ENCODE measurements at regions not wholly inside any gene's neighbourhood (a gene's known extent, or its start where the extent isn't known, plus 50 kb on each side); places are given as distances from the start of the nearest gene placed in this dataset.

DNA sequence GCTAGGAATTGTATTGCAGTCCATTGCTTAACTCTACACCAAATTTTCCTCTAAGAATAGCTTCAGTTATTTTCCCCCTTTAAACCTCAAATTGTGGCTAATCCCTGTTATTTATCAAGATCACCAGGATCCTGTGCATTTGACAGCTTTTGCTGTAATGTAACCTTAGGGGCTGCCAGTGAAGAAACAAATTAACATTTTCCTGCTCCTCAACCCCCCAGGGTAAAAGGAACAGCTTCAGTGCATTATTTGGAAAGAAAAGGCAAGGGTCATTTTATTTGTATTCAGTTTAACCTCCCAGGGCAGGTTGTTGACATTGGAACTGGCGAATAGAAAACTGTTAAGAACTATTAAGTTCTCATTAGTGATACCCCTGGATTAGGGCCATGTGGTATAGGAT, 57.0 kb downstream of the PCDH20 start:
- intact Hi-C loops (cut with DNase I): no loop called here
- WGBS: 69% methylated on average over 1 of the region's 1 CpG

GRCh38 chr13:61350341-61350740, 65.3 kb downstream of the PCDH20 start:
- Histone ChIP-seq H3K4me1 (ENCODE audit: control insufficient read depth, insufficient read depth, low read length) (no peaks in the 10 kb centered on the region), H3K4me3 (ENCODE audit: low read length) (no peak overlapping the region), H3K27ac (ENCODE audit: low read length) (no peak overlapping the region), H3K9me3 (ENCODE audit: control insufficient read depth, low read length) (no peaks in the 10 kb centered on the region), H3K27me3 (ENCODE audit: control insufficient read depth, insufficient read depth) (no peaks in the 10 kb centered on the region)
- ATAC-seq (no peak), DNase-seq (no peak)
- WGBS: 82% methylated on average over 5 of the region's 5 CpGs
- intact Hi-C loops (cut with DNase I): no loop called here

More for the DNA sequence above, 57.0 kb downstream of the PCDH20 start:
- DNase-seq (no peak), ATAC-seq (no peak)
- Histone ChIP-seq H3K4me3 (ENCODE audit: low read length) (no peak overlapping the region), H3K4me1 (ENCODE audit: control insufficient read depth, insufficient read depth, low read length) (no peaks in the 10 kb centered on the region), H3K27ac (ENCODE audit: low read length) (no peak overlapping the region), H3K9me3 (ENCODE audit: control insufficient read depth, low read length) (no peaks in the 10 kb centered on the region), H3K27me3 (ENCODE audit: control insufficient read depth, insufficient read depth) (no peaks in the 10 kb centered on the region)

DNA sequence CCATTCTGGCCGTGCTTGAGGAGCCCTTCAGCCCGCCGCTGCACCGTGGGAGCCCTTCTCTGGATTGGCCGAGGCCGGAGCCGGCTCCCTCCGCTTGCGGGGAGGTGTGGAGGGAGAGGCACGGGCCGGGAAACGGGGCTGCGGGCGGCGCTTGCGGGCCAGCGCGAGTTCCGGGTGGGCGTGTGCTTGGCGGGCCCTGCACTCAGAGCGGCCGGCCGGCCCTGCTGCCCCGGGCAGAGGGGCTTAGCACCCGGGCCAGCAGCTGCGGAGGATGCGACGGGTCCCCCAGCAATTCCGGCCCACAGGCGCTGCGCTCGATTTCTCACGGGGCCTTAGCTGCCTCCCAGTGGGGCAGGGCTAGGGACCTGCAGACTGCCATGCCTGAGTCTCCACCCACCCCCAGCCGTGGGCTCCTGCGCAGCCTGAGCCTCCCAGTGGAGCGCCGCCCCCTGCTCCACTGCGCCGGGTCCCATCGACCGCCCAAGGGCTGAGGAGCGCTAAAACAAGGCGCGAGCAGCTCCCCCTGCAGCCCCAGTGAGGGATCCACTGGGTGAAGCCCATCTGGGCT, 76.5 kb downstream of the PCDH20 start:
- H3K4me3 ChIP-seq (ENCODE audit: low read length): no peak overlapping the region
- H3K27me3 ChIP-seq (ENCODE audit: control insufficient read depth, insufficient read depth): no peaks in the 10 kb centered on the region
- ATAC-seq: no peak
- 81% methylated on average over 45 of the region's 45 CpGs for WGBS
- H3K9me3 ChIP-seq (ENCODE audit: control insufficient read depth, low read length): no peaks in the 10 kb centered on the region
- H3K4me1 ChIP-seq (ENCODE audit: control insufficient read depth, insufficient read depth, low read length): no peaks in the 10 kb centered on the region
- H3K27ac ChIP-seq (ENCODE audit: low read length): no peak overlapping the region
- intact Hi-C loops (cut with DNase I): no loop called here
- peak in 1 of 3 donors; percentile 46 for DNase-seq

DNA sequence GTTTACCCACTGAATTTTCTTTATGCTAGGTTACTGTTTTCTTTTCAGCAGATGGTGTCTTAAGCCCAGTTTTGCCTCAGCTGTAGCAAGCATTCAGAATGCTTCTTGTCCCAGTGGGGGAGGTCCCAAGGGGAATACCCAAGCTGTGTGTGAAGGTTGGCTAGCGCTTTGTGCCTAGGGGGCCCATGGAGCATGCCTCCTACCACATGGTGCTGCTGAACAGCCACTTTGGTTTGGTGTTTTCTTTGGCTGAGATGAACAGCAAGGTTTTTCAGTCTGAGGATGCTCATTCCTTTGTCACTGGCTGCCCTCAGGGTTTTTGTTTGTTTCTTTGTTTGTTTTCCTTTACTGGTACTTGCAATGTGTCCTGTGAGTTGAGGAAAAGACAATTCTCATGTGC, 99.0 kb downstream of the PCDH20 start:
- no peaks in the 10 kb centered on the region for H3K4me1 ChIP-seq (ENCODE audit: control insufficient read depth, insufficient read depth, low read length)
- intact Hi-C loops (cut with DNase I): no loop called here
- no peaks in the 10 kb centered on the region for H3K27me3 ChIP-seq (ENCODE audit: control insufficient read depth, insufficient read depth)
- no peak overlapping the region for H3K27ac ChIP-seq (ENCODE audit: low read length)
- H3K9me3 ChIP-seq (ENCODE audit: control insufficient read depth, low read length): no peaks in the 10 kb centered on the region
- ATAC-seq: no peak
- 74% methylated on average over 1 of the region's 1 CpG for WGBS
- no peak overlapping the region for H3K4me3 ChIP-seq (ENCODE audit: low read length)
- DNase-seq: no peak

DNA sequence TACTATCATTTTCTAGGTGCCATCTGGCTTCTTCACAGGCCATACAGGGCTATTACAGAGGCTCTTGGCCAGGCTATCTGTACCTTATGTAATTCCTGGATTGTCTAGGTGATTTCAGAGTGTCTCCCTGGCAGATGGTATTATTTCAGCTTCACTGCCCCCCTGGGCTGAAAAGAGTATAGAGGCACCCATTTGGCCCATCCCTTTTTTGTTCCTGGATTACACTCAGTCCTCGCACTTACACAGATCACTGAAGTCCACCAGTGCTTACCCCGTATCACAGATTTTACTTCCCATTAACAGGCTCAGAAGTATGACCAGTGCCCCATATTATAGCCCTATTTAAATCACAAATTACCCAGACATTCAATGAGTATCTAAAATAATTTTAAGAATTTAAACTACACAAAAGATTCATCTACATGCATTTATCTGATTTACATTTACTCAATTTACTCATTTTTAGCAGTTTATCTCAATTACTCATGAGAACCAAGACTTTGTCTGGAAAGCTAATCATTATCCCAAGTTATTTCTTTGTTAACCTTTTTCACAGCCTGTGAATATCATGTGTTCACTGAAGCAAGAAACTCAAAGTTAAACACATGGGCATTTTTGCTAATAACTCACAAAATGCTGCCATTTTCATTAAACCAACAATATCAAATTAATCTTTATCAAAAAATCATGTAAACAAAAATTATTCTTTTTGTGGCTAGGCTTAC, 121.0 kb downstream of the PCDH20 start:
- H3K4me1 ChIP-seq (ENCODE audit: control insufficient read depth, insufficient read depth, low read length): no peaks in the 10 kb centered on the region
- WGBS: 94% methylated on average over 2 of the region's 2 CpGs
- no peaks in the 10 kb centered on the region for H3K9me3 ChIP-seq (ENCODE audit: control insufficient read depth, low read length)
- DNase-seq (no peak), ATAC-seq (no peak)
- H3K4me3 ChIP-seq (ENCODE audit: low read length): no peak overlapping the region
- intact Hi-C loops (cut with DNase I): no loop called here
- H3K27me3 ChIP-seq (ENCODE audit: control insufficient read depth, insufficient read depth): no peaks in the 10 kb centered on the region
- no peak overlapping the region for H3K27ac ChIP-seq (ENCODE audit: low read length)

DNA sequence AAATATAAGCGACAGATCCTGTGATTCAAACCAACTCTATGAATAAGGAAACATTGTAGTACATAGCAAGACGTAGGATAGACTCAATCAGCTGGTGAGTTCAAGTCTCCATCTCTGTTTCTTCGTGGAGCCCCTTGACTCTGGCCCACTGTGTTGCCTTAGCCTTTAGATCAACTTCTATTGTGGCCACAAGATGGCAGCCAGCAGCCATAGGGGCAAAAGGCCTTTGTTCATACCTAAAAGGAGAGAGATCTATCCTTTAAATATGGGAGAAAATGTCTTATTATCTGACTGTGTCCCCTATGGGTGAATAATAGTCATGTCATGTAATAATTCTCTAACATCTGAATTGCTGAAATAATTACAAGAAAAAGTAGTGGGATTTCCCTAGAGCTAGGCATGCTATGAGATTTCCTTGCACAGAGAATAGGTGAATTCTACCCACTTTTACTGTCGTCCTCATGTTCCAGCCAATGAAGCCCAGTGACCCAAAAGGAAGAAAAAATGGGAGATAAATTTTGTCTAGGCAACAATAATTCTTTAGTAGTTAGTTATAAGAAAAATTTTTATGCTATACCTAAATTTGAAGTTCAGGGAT, 129.4 kb downstream of the PCDH20 start:
- no peaks in the 10 kb centered on the region for H3K9me3 ChIP-seq (ENCODE audit: control insufficient read depth, low read length)
- no peak overlapping the region for H3K4me3 ChIP-seq (ENCODE audit: low read length)
- intact Hi-C loops (cut with DNase I): no loop called here
- 73% methylated on average over 4 of the region's 4 CpGs for WGBS
- H3K27ac ChIP-seq (ENCODE audit: low read length): no peak overlapping the region
- DNase-seq (peak in 1 of 3 donors; percentile 10), ATAC-seq (no peak)
- no peaks in the 10 kb centered on the region for H3K27me3 ChIP-seq (ENCODE audit: control insufficient read depth, insufficient read depth)
- H3K4me1 ChIP-seq (ENCODE audit: control insufficient read depth, insufficient read depth, low read length): no peaks in the 10 kb centered on the region

- Histone ChIP-seq H3K27ac (ENCODE audit: low read length) (no peak overlapping the region), H3K27me3 (ENCODE audit: control insufficient read depth, insufficient read depth) (no peaks in the 10 kb centered on the region), H3K9me3 (ENCODE audit: control insufficient read depth, low read length) (no peaks in the 10 kb centered on the region), H3K4me3 (ENCODE audit: low read length) (no peak overlapping the region), H3K4me1 (ENCODE audit: control insufficient read depth, insufficient read depth, low read length) (no peaks in the 10 kb centered on the region)
- intact Hi-C loops (cut with DNase I): no loop called here
- WGBS: 73% methylated on average over 5 of the region's 5 CpGs
- ATAC-seq: no peak
- no peak for DNase-seq
Measured at GRCh38 chr13:61277586-61278276, 137.9 kb downstream of the PCDH20 start.

- H3K4me1 ChIP-seq (ENCODE audit: control insufficient read depth, insufficient read depth, low read length): no peaks in the 10 kb centered on the region
Measured at GRCh38 chr13:61277088-61277487, 138.6 kb downstream of the PCDH20 start.

GRCh38 chr13:61276401-61276800, 139.2 kb downstream of the PCDH20 start:
- no peak overlapping the region for H3K4me3 ChIP-seq (ENCODE audit: low read length)
- no peaks in the 10 kb centered on the region for H3K9me3 ChIP-seq (ENCODE audit: control insufficient read depth, low read length)
- ATAC-seq (no peak), DNase-seq (no peak)
- intact Hi-C loops (cut with DNase I): no loop called here
- H3K27me3 ChIP-seq (ENCODE audit: control insufficient read depth, insufficient read depth): no peaks in the 10 kb centered on the region
- H3K4me1 ChIP-seq (ENCODE audit: control insufficient read depth, insufficient read depth, low read length): no peaks in the 10 kb centered on the region
- H3K27ac ChIP-seq (ENCODE audit: low read length): no peak overlapping the region
- 84% methylated on average over 2 of the region's 2 CpGs for WGBS

More at GRCh38 chr13:61277088-61277487, 138.6 kb downstream of the PCDH20 start:
- 97% methylated on average over 1 of the region's 1 CpG for WGBS
- H3K27ac ChIP-seq (ENCODE audit: low read length): no peak overlapping the region
- H3K9me3 ChIP-seq (ENCODE audit: control insufficient read depth, low read length): no peaks in the 10 kb centered on the region
- DNase-seq (no peak), ATAC-seq (no peak)
- H3K27me3 ChIP-seq (ENCODE audit: control insufficient read depth, insufficient read depth): no peaks in the 10 kb centered on the region
- intact Hi-C loops (cut with DNase I): no loop called here
- no peak overlapping the region for H3K4me3 ChIP-seq (ENCODE audit: low read length)

DNA sequence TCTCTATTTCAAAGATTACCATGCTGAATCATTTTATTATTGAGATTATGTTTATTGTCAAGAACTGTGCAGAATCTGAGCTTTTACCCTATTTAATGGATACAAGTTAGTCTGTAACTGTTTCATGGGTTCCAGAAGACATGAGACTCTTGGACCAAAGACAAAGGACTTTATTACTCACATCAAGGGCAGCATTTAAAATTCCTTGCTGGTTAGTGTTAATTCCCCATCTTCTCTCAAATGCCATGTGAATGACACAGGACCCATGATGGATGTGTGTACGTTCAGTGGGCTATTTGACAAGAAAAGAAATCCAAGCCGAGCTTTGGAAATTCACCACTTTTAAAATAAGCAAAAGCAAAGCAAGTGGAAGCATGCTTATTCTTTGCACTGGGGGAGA, 139.9 kb downstream of the PCDH20 start:
- 18% methylated on average over 2 of the region's 2 CpGs for WGBS

GRCh38 chr13:61275251-61275650, 140.4 kb downstream of the PCDH20 start:
- Histone ChIP-seq H3K9me3 (ENCODE audit: control insufficient read depth, low read length) (no peaks in the 10 kb centered on the region), H3K27ac (ENCODE audit: low read length) (no peak overlapping the region), H3K27me3 (ENCODE audit: control insufficient read depth, insufficient read depth) (no peaks in the 10 kb centered on the region), H3K4me1 (ENCODE audit: control insufficient read depth, insufficient read depth, low read length) (no peaks in the 10 kb centered on the region), H3K4me3 (ENCODE audit: low read length) (no peak overlapping the region)
- no peak for DNase-seq
- ATAC-seq: no peak
- WGBS: 83% methylated on average over 5 of the region's 5 CpGs
- intact Hi-C loops (cut with DNase I): no loop called here

More for the DNA sequence above, 139.9 kb downstream of the PCDH20 start:
- ATAC-seq: no peak
- no peaks in the 10 kb centered on the region for H3K4me1 ChIP-seq (ENCODE audit: control insufficient read depth, insufficient read depth, low read length)
- DNase-seq: no peak
- H3K27ac ChIP-seq (ENCODE audit: low read length): no peak overlapping the region
- H3K27me3 ChIP-seq (ENCODE audit: control insufficient read depth, insufficient read depth): no peaks in the 10 kb centered on the region
- intact Hi-C loops (cut with DNase I): no loop called here
- no peaks in the 10 kb centered on the region for H3K9me3 ChIP-seq (ENCODE audit: control insufficient read depth, low read length)
- no peak overlapping the region for H3K4me3 ChIP-seq (ENCODE audit: low read length)
